ENCODE measurements at regions not wholly inside any gene's neighbourhood (a gene's known extent, or its start where the extent isn't known, plus 50 kb on each side); places are given as distances from the start of the nearest gene placed in this dataset.

DNA sequence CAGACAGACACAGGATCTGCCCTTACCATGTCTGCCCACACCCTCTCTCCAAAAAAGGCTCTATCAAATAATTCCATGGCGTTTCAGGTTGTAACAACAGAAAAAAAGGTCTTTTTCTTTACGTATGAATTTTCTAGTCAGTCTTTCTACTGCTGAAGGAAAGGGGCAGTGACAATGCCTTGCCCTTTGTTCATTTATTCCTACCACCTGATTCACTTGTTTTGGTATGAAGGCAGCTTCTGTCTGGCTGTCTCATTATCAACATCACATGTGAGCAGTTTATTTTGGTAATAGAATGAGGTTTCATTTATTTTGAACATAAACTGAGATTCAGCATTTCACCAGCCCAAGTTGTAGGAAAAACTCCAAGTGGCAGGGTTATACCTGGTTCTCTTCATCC lies 94.3 kb upstream of the KLF7 start:
- peaks cover 56% of the 10 kb centered on the region for H3K27me3 Mint-ChIP-seq
- peaks cover 11% of the 10 kb centered on the region for H3K4me1 Mint-ChIP-seq (ENCODE audit: low read depth)
- no peaks in the 10 kb centered on the region for H3K36me3 Mint-ChIP-seq (ENCODE audit: insufficient read depth)
- H3K27ac Mint-ChIP-seq = no peak overlapping the region
- no peak overlapping the region for H3K4me3 Mint-ChIP-seq (ENCODE audit: low read depth)
- no peaks in the 10 kb centered on the region for H3K9me3 Mint-ChIP-seq (ENCODE audit: low read depth)
- DNase-seq (ENCODE audit: low spot score, unreplicated experiment) = no peak
- TF ChIP-seq, protein P1, sequence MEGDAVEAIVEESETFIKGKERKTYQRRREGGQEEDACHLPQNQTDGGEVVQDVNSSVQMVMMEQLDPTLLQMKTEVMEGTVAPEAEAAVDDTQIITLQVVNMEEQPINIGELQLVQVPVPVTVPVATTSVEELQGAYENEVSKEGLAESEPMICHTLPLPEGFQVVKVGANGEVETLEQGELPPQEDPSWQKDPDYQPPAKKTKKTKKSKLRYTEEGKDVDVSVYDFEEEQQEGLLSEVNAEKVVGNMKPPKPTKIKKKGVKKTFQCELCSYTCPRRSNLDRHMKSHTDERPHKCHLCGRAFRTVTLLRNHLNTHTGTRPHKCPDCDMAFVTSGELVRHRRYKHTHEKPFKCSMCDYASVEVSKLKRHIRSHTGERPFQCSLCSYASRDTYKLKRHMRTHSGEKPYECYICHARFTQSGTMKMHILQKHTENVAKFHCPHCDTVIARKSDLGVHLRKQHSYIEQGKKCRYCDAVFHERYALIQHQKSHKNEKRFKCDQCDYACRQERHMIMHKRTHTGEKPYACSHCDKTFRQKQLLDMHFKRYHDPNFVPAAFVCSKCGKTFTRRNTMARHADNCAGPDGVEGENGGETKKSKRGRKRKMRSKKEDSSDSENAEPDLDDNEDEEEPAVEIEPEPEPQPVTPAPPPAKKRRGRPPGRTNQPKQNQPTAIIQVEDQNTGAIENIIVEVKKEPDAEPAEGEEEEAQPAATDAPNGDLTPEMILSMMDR (IDR thresholded peaks at IDR 0.05; ENCODE audit: unreplicated experiment) = no peak

DNA sequence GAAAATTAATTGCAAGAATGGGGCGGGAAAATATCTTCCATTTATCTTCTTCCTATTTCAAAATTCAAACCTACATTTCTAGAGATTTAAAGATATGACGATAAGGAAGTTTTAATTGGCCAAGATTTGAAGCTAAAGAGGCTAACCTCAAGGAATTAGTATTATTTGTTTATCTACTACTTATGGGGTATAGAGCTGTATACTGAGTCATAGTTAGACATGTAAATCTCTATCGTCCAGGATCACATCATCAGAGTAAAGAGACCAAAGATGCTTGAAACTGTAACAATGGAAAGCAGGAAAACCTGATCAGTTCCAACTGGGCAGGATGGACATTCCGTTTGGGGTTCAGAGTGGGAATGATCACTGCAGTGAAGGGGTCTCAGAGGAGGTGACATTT lies 95.2 kb upstream of the KLF7 start:
- peaks cover 47% of the 10 kb centered on the region for H3K27me3 Mint-ChIP-seq
- no peaks in the 10 kb centered on the region for H3K9me3 Mint-ChIP-seq (ENCODE audit: low read depth)
- no peak overlapping the region for H3K27ac Mint-ChIP-seq
- no peak overlapping the region for H3K4me3 Mint-ChIP-seq (ENCODE audit: low read depth)
- no peaks in the 10 kb centered on the region for H3K36me3 Mint-ChIP-seq (ENCODE audit: insufficient read depth)
- peaks cover 11% of the 10 kb centered on the region for H3K4me1 Mint-ChIP-seq (ENCODE audit: low read depth)
- DNase-seq (ENCODE audit: low spot score, unreplicated experiment) = no peak
- TF ChIP-seq, protein P1 (IDR thresholded peaks at IDR 0.05; ENCODE audit: unreplicated experiment) = no peak

DNA sequence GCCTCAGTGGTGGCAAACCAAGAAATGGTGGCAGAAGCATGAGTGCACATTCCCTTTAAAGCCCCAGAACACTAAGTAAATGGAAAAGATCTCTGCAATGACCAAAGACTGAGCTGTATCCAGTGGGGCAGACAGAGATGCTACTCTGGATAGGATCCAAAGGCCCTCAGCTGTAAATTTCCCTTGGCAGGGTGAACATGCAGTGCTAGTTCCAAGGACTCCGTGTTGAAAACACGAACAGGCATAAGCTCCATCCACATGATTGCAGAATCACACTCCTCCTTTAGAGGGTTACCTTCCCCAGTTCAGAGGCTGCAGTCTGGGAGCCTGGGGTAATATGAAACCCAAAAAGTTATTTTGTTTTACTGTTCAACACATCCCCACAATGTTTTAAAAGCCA lies 98.6 kb upstream of the KLF7 start:
- TF ChIP-seq, protein P1 (IDR thresholded peaks at IDR 0.05; ENCODE audit: unreplicated experiment) = no peak
- Mint-ChIP-seq H3K4me1 (ENCODE audit: low read depth) (no peaks in the 10 kb centered on the region), H3K36me3 (ENCODE audit: insufficient read depth) (no peaks in the 10 kb centered on the region), H3K4me3 (ENCODE audit: low read depth) (no peak overlapping the region), H3K27ac (no peak overlapping the region), H3K27me3 (peaks cover 29% of the 10 kb centered on the region), H3K9me3 (ENCODE audit: low read depth) (no peaks in the 10 kb centered on the region)
- no peak for DNase-seq (ENCODE audit: low spot score, unreplicated experiment)

DNA sequence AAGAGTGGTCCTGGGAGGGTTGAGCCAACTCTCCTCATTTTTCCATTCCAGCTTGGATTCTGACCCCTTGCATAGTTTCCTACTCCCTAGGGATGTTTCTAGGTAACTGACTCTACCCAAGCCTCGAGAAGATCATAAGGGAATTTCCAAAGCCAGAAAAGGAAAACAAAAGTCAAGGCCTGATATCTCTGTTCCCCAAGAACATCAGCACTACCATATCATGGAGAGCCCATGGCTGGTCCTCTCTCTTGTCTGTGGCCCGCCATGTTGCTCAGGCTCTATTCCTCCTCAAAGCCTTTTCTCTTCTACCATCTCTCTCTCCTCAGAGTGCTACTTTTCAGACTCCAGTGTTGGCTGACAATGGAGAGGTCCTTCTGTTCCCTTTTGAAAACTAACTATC lies 99.6 kb upstream of the KLF7 start:
- no peak overlapping the region for H3K4me3 Mint-ChIP-seq (ENCODE audit: low read depth)
- no peak for DNase-seq (ENCODE audit: low spot score, unreplicated experiment)
- H3K4me1 Mint-ChIP-seq (ENCODE audit: low read depth) = no peaks in the 10 kb centered on the region
- H3K27ac Mint-ChIP-seq = no peak overlapping the region
- no peaks in the 10 kb centered on the region for H3K36me3 Mint-ChIP-seq (ENCODE audit: insufficient read depth)
- H3K27me3 Mint-ChIP-seq = peaks cover 19% of the 10 kb centered on the region
- H3K9me3 Mint-ChIP-seq (ENCODE audit: low read depth) = no peaks in the 10 kb centered on the region
- TF ChIP-seq, protein P1 (IDR thresholded peaks at IDR 0.05; ENCODE audit: unreplicated experiment) = no peak

DNA sequence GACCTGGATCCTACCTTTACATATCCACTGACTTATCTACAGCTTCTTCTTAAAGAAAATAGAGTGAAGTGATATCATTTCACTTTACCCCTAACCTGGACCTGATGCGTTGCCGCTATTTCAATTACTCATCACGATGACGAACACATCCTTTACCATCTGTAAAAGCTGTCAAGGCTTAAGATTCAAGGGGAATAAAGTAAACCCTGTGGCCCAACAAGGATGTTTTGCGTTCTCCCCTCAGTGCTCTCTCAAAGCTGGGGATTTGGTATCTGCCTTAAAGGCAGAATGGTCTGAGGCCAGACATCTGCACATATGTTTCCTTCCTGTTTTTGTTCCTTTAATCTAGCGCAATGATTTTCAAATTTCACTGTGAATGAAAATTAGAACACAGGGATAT lies 100.1 kb upstream of the KLF7 start:
- H3K27ac Mint-ChIP-seq = no peak overlapping the region
- H3K4me1 Mint-ChIP-seq (ENCODE audit: low read depth) = no peaks in the 10 kb centered on the region
- no peak for DNase-seq (ENCODE audit: low spot score, unreplicated experiment)
- H3K9me3 Mint-ChIP-seq (ENCODE audit: low read depth) = no peaks in the 10 kb centered on the region
- no peak overlapping the region for H3K4me3 Mint-ChIP-seq (ENCODE audit: low read depth)
- H3K27me3 Mint-ChIP-seq = peaks cover 13% of the 10 kb centered on the region
- TF ChIP-seq, protein P1 (IDR thresholded peaks at IDR 0.05; ENCODE audit: unreplicated experiment) = no peak
- H3K36me3 Mint-ChIP-seq (ENCODE audit: insufficient read depth) = no peaks in the 10 kb centered on the region
